Left lung (tissue), 4 donors: ENCODE measurements at regions not wholly inside any gene's neighbourhood (a gene's known extent, or its start where the extent isn't known, plus 50 kb on each side); places are given as distances from the start of the nearest gene placed in this dataset.

Experiments used
- ATAC-seq: fragments of 200-7000 bp; cut with Tn5 transposase; one replicate; pipeline ENCODE4 v1.9.1; 2020; ENCODE audit warnings: moderate library complexity
- DNase-seq, 4 donors: peaks; one replicate each; pipeline ENCODE4 v3.0.0-alpha.2; 2013 to 2020
- H3K27ac ChIP-seq, 2 donors: fragments of 200-600 bp; sonication (generic) in 1 of 2; one replicate each; pipeline versions ENCODE4 v1.5.0 to v1.8.0; 2020 to 2021
- H3K27me3 ChIP-seq, 2 donors: fragments of 200-600 bp; sonication (generic) in 1 of 2; one replicate each; pipeline versions ENCODE4 v1.5.0 to v1.8.0; 2020 to 2021
- H3K36me3 ChIP-seq, 2 donors: fragments of 200-600 bp; sonication (generic) in 1 of 2; one replicate each; pipeline versions ENCODE4 v1.5.0 to v1.8.0; 2020 to 2021
- H3K4me1 ChIP-seq, 2 donors: fragments of 200-600 bp; one replicate each; pipeline ENCODE4 v1.8.0; 2021
- H3K4me3 ChIP-seq, 2 donors: fragments of 200-600 bp; sonication (generic) in 1 of 2; one replicate each; pipeline versions ENCODE4 v1.5.0 to v1.8.0; 2020 to 2021; ENCODE audit warnings: mild to moderate bottlenecking in 1 of 2
- H3K9me3 ChIP-seq, 2 donors: fragments of 200-600 bp; sonication (generic) in 1 of 2; one replicate each; pipeline versions ENCODE4 v1.5.0 to v1.8.0; 2020 to 2021
- intact Hi-C, 2 donors: fragments of 100-400 bp; cut with DNase I; formaldehyde crosslinking; loops; one replicate each; pipeline versions ENCODE4 v1.11.2 to v1.14.2; 2022
- TF ChIP-seq, protein P1 (sequence below), 2 donors: fragments of 200-600 bp; sonication (generic) in 1 of 2; IDR thresholded peaks; one replicate each; pipeline versions ENCODE4 v1.5.0 to v1.8.0; 2021; ENCODE audit warnings: antibody characterized with exemption in 2 of 2
- donor health status: DM: no; HTN: yes; CAD: no.
- donor health status: DM: no; HTN: no; CAD: no.

DNA sequence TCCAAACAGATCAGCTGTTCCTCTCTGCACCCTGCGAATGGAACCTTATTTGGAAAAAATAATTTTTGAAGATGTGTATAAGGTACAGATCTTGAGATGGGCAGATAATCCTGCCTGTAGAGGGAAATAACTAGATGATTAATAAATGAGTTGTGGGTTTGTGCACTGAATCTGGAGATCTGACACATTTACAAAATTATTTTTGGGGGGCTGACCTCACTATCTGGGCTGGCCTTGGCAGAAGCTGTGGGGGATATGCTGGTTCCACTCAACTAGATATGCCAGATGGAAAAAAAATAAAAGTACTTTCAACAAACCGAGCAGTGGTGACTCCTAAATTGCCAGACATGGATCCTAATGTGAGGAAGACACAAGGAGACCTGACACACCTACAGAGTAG lies 552.2 kb upstream of the AMELY start:
- Histone ChIP-seq H3K4me1 (no peaks in the 10 kb centered on the region), H3K27me3 (no peaks in the 10 kb centered on the region), H3K4me3 (no peak overlapping the region), H3K36me3 (no peaks in the 10 kb centered on the region), H3K27ac (no peak overlapping the region), H3K9me3 (no peaks in the 10 kb centered on the region)
- ATAC-seq (no peak), DNase-seq (no peak)
- intact Hi-C loops, result no loop called here
- TF ChIP-seq, protein P1, sequence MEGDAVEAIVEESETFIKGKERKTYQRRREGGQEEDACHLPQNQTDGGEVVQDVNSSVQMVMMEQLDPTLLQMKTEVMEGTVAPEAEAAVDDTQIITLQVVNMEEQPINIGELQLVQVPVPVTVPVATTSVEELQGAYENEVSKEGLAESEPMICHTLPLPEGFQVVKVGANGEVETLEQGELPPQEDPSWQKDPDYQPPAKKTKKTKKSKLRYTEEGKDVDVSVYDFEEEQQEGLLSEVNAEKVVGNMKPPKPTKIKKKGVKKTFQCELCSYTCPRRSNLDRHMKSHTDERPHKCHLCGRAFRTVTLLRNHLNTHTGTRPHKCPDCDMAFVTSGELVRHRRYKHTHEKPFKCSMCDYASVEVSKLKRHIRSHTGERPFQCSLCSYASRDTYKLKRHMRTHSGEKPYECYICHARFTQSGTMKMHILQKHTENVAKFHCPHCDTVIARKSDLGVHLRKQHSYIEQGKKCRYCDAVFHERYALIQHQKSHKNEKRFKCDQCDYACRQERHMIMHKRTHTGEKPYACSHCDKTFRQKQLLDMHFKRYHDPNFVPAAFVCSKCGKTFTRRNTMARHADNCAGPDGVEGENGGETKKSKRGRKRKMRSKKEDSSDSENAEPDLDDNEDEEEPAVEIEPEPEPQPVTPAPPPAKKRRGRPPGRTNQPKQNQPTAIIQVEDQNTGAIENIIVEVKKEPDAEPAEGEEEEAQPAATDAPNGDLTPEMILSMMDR (IDR thresholded peaks at IDR 0.05), result no peak

DNA sequence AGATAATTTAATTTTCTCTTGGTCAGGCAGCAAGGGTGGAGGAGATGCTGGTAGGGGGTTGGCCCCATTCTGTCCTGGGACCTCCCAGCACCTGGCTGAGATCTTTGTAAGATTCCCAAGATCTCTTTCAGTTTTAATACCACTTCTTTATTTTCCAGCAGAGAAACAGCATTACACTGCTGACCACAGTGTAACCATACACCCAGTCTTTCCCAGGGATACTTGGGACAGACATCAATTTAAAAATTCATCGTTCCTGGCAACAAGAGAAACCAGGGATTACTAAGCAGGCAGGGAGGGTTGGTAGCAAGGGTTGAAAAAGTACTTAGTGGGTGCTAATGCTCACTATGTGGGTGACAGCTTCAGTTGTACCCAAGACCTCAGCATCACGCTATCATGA lies 551.6 kb upstream of the AMELY start:
- ATAC-seq (no peak), DNase-seq (no peak)
- Histone ChIP-seq H3K27me3 (no peaks in the 10 kb centered on the region), H3K9me3 (no peaks in the 10 kb centered on the region), H3K27ac (no peak overlapping the region), H3K36me3 (no peaks in the 10 kb centered on the region), H3K4me3 (no peak overlapping the region), H3K4me1 (no peaks in the 10 kb centered on the region)
- TF ChIP-seq, protein P1 (IDR thresholded peaks at IDR 0.05), result no peak
- intact Hi-C loops, result no loop called here

DNA sequence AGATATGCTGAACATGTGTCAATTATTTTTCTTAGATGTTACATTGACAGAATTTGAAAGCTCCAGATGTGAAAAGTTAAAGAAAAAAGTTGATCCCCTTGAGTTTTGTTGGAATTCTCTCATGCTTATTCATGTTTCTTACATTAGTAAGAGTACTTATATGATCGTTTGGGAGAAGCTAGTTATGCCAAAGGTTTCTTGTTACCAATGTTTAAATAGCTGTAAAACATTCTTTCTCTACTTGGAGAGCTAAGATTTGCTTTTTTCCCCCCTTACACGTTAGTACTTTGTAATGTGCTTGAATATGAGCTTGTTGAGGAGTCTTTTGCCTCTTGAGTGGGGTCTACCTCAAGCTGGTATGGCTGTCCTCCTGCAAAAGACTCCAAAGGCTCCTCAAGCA lies 551.1 kb upstream of the AMELY start:
- no peak for ATAC-seq
- H3K27ac ChIP-seq, result no peak overlapping the region
- intact Hi-C loops, result no loop called here
- no peaks in the 10 kb centered on the region for H3K9me3 ChIP-seq
- H3K4me1 ChIP-seq, result no peaks in the 10 kb centered on the region
- no peak overlapping the region for H3K4me3 ChIP-seq
- TF ChIP-seq, protein P1 (IDR thresholded peaks at IDR 0.05), result no peak
- no peaks in the 10 kb centered on the region for H3K36me3 ChIP-seq
- no peaks in the 10 kb centered on the region for H3K27me3 ChIP-seq
- DNase-seq, result no peak

DNA sequence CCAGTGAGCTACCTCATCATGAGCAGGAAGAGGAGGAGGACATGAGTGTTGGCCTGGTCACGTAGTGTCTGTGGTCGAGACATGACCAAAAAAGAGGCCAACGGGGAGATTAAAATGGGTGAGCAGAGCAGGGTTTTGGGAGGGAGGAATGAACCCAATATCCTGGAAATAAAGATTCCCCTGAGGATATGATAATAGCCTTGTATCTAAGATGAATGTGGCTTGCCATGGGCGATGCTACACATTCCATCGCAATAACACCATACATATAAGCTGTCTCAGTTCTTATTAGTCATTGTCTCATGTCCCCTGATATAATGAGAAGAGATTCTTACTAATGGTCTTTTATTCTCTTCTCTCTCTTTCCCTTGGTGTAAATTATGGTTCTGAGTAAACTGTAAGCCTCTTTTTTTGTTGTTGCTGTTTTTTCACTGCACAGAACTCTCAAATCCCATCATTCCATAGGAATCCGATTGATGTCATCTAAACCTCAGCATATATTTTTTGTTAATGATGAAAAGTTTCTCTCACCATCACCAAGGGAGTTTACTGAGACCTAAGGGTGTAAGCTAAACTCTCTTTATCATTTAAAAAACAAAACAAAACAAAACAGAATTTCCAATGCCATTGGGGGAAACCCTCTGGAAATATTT lies 550.4 kb upstream of the AMELY start:
- no peak for ATAC-seq
- intact Hi-C loops, result no loop called here

DNA sequence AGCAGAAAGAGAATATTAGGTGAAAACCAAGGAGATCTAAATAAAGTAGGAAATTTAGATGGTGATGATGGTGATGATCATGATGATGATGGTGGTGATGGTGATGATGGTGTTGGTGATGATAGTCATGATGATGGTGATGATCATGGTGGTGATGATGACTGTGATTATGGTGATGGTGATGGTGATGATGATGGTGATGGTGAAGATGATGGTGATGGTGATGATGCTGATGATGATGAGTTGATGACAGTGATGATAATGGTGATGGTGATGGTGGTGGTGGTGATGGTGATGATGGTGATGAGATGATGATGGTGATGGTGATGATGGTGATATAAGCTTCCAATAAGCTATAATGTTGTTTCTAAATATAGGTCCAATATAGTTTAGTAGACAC lies 548.2 kb upstream of the AMELY start:
- intact Hi-C loops, result no loop called here
- no peaks in the 10 kb centered on the region for H3K36me3 ChIP-seq
- TF ChIP-seq, protein P1 (IDR thresholded peaks at IDR 0.05), result no peak
- H3K27me3 ChIP-seq, result no peaks in the 10 kb centered on the region
- no peak overlapping the region for H3K4me3 ChIP-seq
- no peak overlapping the region for H3K27ac ChIP-seq
- no peak for ATAC-seq
- DNase-seq, result no peak
- H3K4me1 ChIP-seq, result no peaks in the 10 kb centered on the region
- no peaks in the 10 kb centered on the region for H3K9me3 ChIP-seq

More for the DNA sequence above, 550.4 kb upstream of the AMELY start:
- H3K27ac ChIP-seq, result no peak overlapping the region
- no peaks in the 10 kb centered on the region for H3K9me3 ChIP-seq
- no peaks in the 10 kb centered on the region for H3K4me1 ChIP-seq
- no peaks in the 10 kb centered on the region for H3K27me3 ChIP-seq
- TF ChIP-seq, protein P1 (IDR thresholded peaks at IDR 0.05), result no peak
- no peak for DNase-seq
- H3K36me3 ChIP-seq, result no peaks in the 10 kb centered on the region
- H3K4me3 ChIP-seq, result no peak overlapping the region
